ENCODE measurements at regions not wholly inside any gene's neighbourhood (a gene's known extent, or its start where the extent isn't known, plus 50 kb on each side); places are given as distances from the start of the nearest gene placed in this dataset.

DNA sequence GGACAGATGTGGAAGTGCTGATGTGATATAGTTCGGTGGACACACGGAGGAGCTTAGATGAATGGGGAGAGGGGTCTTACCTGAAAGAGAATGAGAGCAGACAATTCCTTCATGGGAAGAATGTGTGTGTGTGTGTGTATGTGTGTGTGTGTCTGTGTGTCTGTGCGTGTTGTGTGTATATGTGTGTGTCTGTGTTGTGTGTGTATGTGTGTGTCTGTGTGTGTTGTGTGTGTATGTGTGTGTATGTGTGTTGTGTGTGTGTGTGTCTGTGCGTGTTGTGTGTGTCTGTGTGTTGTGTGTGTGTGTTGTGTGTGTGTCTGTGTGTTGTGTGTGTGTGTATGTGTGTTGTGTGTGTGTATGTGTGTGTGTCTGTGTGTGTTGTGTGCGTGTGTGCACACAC lies 104.2 kb downstream of the FAM204A start:
- no peak for DNase-seq
- H3K4me1 ChIP-seq: peaks cover 18% of the 10 kb centered on the region
- TF ChIP-seq, protein P1, sequence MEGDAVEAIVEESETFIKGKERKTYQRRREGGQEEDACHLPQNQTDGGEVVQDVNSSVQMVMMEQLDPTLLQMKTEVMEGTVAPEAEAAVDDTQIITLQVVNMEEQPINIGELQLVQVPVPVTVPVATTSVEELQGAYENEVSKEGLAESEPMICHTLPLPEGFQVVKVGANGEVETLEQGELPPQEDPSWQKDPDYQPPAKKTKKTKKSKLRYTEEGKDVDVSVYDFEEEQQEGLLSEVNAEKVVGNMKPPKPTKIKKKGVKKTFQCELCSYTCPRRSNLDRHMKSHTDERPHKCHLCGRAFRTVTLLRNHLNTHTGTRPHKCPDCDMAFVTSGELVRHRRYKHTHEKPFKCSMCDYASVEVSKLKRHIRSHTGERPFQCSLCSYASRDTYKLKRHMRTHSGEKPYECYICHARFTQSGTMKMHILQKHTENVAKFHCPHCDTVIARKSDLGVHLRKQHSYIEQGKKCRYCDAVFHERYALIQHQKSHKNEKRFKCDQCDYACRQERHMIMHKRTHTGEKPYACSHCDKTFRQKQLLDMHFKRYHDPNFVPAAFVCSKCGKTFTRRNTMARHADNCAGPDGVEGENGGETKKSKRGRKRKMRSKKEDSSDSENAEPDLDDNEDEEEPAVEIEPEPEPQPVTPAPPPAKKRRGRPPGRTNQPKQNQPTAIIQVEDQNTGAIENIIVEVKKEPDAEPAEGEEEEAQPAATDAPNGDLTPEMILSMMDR (IDR thresholded peaks at IDR 0.05; ENCODE audit: low read depth, low read length): no peak
- H3K4me3 ChIP-seq (ENCODE audit: low read depth, low read length): no peak overlapping the region
- H3K27me3 ChIP-seq: peaks cover 17% of the 10 kb centered on the region
- no peaks in the 10 kb centered on the region for H3K9me3 ChIP-seq
- H3K36me3 ChIP-seq: no peaks in the 10 kb centered on the region

DNA sequence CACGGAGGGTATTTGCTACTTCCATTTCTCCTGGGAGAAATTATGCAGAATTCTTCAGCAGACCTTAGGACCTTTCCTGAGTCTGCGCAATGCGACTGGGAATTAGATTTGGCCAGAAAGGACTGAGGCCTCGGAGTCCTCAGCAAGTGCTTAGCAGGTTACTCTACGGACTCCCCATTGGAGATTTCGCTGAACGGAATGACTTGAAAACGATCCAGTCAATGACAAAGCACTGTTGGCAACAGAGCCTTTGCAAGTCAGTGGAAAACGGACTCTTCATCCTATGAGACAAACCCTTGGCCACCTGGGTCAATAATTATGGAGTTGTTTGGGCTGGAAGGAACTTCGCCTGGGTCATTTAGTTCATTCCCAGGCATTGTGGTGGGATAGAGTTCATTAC lies 107.4 kb downstream of the FAM204A start:
- Histone ChIP-seq H3K4me3 (ENCODE audit: low read depth, low read length) (no peak overlapping the region), H3K36me3 (no peaks in the 10 kb centered on the region), H3K4me1 (peaks cover 10% of the 10 kb centered on the region), H3K9me3 (no peaks in the 10 kb centered on the region), H3K27me3 (no peaks in the 10 kb centered on the region)
- DNase-seq: no peak
- TF ChIP-seq, protein P1 (IDR thresholded peaks at IDR 0.05; ENCODE audit: low read depth, low read length): no peak

DNA sequence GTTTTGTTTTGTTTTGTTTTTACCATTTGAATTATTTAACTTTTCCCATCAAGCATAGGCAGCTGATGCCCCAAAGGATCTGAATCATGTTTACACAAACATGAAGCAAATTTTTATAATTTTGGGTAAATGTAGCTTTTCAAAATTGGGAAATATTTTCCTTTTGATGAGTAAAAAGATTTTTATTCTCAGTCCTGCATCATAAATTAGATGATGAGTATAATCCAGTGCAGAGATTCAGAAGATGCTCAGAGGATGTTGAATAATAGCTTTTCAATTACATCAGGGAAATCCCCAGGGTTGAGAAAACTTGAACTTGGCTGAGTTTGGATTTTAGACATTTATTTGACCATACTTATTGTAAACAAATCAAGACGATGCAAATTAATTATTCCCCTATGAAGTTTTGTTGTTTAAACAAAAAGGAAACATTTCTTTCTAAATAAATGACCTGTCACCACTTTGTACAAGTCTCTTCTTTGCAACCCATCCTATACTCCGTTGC lies 121.7 kb downstream of the FAM204A start:
- no peak for DNase-seq
- H3K36me3 ChIP-seq: no peaks in the 10 kb centered on the region
- no peaks in the 10 kb centered on the region for H3K27me3 ChIP-seq
- TF ChIP-seq, protein P1 (IDR thresholded peaks at IDR 0.05; ENCODE audit: low read depth, low read length): no peak
- H3K9me3 ChIP-seq: no peaks in the 10 kb centered on the region
- no peak overlapping the region for H3K4me3 ChIP-seq (ENCODE audit: low read depth, low read length)
- no peaks in the 10 kb centered on the region for H3K4me1 ChIP-seq

DNA sequence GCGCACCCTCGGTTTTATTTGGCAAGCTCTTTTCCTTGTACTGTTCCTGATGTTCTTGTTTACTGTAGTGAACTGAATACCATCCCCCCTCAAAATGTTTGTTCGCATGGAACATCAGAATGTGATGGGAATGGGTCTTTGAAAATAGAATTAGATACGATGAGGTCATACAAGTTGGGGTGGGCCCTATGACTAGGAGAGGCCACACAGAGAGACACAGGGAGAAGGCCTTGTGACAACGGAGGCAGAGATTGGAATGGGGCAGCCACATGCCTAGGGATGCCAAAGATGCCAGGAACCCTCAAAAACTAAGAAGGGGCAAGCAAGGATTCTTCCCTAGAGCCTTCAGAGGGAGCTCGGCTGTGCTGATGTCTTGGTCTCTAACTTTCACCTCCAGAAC lies 123.6 kb downstream of the FAM204A start:
- Histone ChIP-seq H3K4me3 (ENCODE audit: low read depth, low read length) (no peak overlapping the region), H3K27me3 (no peaks in the 10 kb centered on the region), H3K9me3 (no peaks in the 10 kb centered on the region), H3K36me3 (no peaks in the 10 kb centered on the region), H3K4me1 (no peaks in the 10 kb centered on the region)
- DNase-seq: no peak
- TF ChIP-seq, protein P1 (IDR thresholded peaks at IDR 0.05; ENCODE audit: low read depth, low read length): no peak

DNA sequence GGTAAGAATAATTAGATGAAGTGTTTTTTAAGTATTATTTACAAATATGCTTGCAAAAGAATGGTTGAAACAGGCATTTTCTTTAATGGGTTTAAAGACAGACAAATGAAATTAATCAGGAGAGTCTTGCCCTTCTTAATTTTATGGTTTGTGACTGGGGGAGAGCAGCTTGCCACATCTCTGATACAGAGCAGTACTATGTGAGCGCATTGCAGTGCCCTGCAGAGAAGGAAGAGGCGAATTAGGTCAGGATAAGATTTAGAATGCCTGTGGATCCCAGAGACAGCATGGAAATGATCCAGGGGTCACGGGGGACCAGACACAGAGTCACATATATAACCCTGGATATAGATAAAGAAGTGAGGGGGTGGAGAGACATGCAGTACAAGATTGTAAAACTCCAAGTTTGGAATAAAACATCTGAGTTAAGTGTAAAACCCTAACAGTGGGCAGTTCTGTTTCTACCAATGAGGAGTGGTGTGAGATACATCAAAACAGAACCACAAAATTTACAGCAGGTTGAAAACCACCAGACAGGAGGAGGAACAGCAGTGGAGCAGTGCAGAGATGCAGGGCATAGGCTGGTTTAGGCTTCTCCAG lies 125.5 kb downstream of the FAM204A start:
- Histone ChIP-seq H3K9me3 (no peaks in the 10 kb centered on the region), H3K4me3 (ENCODE audit: low read depth, low read length) (no peak overlapping the region), H3K36me3 (no peaks in the 10 kb centered on the region), H3K27me3 (no peaks in the 10 kb centered on the region), H3K4me1 (no peaks in the 10 kb centered on the region)
- TF ChIP-seq, protein P1 (IDR thresholded peaks at IDR 0.05; ENCODE audit: low read depth, low read length): no peak
- no peak for DNase-seq

DNA sequence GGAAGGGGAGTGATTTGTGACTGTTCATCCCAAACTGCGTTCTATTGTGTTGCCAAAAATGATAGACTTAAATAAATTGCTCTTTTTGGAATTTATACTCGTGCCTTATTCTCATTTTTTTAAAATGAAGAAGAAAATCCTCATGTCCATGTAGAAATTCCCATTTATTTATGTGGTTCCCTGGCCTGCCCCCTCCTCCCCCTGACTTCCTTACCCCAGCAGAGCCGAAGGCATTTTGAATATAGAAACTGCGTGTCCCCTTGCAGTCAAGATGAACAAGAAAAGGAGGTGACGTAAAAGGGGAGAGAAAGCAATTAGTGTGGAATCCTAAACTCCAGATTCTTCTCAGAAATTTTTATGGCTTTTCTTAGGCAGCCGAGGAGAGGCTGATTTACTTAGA lies 126.1 kb downstream of the FAM204A start:
- Histone ChIP-seq H3K27me3 (no peaks in the 10 kb centered on the region), H3K4me1 (no peaks in the 10 kb centered on the region), H3K9me3 (no peaks in the 10 kb centered on the region), H3K4me3 (ENCODE audit: low read depth, low read length) (no peak overlapping the region), H3K36me3 (no peaks in the 10 kb centered on the region)
- TF ChIP-seq, protein P1 (IDR thresholded peaks at IDR 0.05; ENCODE audit: low read depth, low read length): no peak
- DNase-seq: no peak

All from BE2C (cell line).